Spleen (tissue), 11 donors: ENCODE measurements at regions not wholly inside any gene's neighbourhood (a gene's known extent, or its start where the extent isn't known, plus 50 kb on each side); places are given as distances from the start of the nearest gene placed in this dataset.
"Not testable (repeated sequence)": the region's sequence is repeated elsewhere in the genome, so short reads cannot be mapped to it uniquely, and the experiment has no call there.

ENCODE experiments used
- DNase-seq: peaks from one replicate; pipeline ENCODE4 v3.0.0-alpha.2; 2020
- H3K27ac ChIP-seq, 8 donors: fragments of 200-600 bp; sonication (generic) in 7 of 8; 1 replicate in 4 of 8; 2 replicates in 4 of 8; pipeline versions ENCODE4 v1.5.0 to v1.8.0; 2016 to 2021; ENCODE audit warnings: inconsistent platforms in 4 of 8, mild to moderate bottlenecking in 4 of 8, moderate library complexity in 1 of 8
- H3K27me3 ChIP-seq, 7 donors: fragments of 200-600 bp; sonication (generic) in 6 of 7; replicated peaks in 1 of 7; 1 replicate in 4 of 7; 2 replicates in 3 of 7; pipeline versions ENCODE4 v1.5.0 to v1.8.0; 2016 to 2021; ENCODE audit warnings: inconsistent platforms in 3 of 7, mild to moderate bottlenecking in 1 of 7
- H3K36me3 ChIP-seq, 6 donors: fragments of 200-600 bp; sonication (generic) in 5 of 6; 1 replicate in 4 of 6; 2 replicates in 2 of 6; pipeline versions ENCODE4 v1.5.0 to v1.8.0; 2016 to 2021; ENCODE audit warnings: inconsistent platforms in 2 of 6
- H3K4me1 ChIP-seq, 6 donors: fragments of 200-600 bp; sonication (generic) in 5 of 6; 1 replicate in 3 of 6; 2 replicates in 3 of 6; pipeline versions ENCODE4 v1.5.0 to v1.8.0; 2016 to 2021; ENCODE audit warnings: inconsistent platforms in 3 of 6
- H3K4me3 ChIP-seq, 8 donors: fragments of 200-600 bp; sonication (generic) in 7 of 8; 1 replicate in 4 of 8; 2 replicates in 4 of 8; pipeline versions ENCODE4 v1.5.0 to v1.8.0; 2016 to 2021; ENCODE audit warnings: inconsistent platforms in 4 of 8, mild to moderate bottlenecking in 4 of 8, moderate library complexity in 2 of 8
- H3K9me3 ChIP-seq, 8 donors: fragments of 200-600 bp; sonication (generic) in 7 of 8; 1 replicate in 4 of 8; 2 replicates in 4 of 8; pipeline versions ENCODE4 v1.5.0 to v1.8.0; 2016 to 2021; ENCODE audit warnings: inconsistent platforms in 4 of 8
- POLR2A ChIP-seq, 3 donors: fragments of 450-650 bp; IDR thresholded peaks; one replicate each; pipeline ENCODE4 v1.5.1; 2017; ENCODE audit warnings: antibody characterized with exemption in 3 of 3, mild to moderate bottlenecking in 1 of 3
- POLR2AphosphoS5 ChIP-seq, 3 donors: sonication (generic); formaldehyde crosslinking; IDR thresholded peaks; one replicate each; pipeline ENCODE4 v1.5.1; 2017; ENCODE audit warnings: antibody characterized with exemption in 3 of 3
- WGBS, 5 donors: extraction: QIAGEN DNeasy Blood & Tissue Kit in 3 of 5; methylation state at CpG; one replicate each; pipeline versions ENCODE4 v1.1.5 to v1.1.7; 2013 to 2018; 5-methylcytosine and 5-hydroxymethylcytosine counted together
- intact Hi-C: fragments of 100-400 bp; cut with DNase I; formaldehyde crosslinking; loops from one replicate; pipeline ENCODE4 v1.15.0; 2023; ENCODE audit warnings: low total_unique reads
- TF ChIP-seq, protein P1 (sequence below), 11 experiments: fragments of 200-600 bp in 7 of 11; fragments of 450-650 bp in 4 of 11; sonication (generic) in 4 of 11; IDR thresholded peaks in 8 of 11; conservative IDR thresholded peaks in 3 of 11; 1 replicate in 7 of 11; 2 replicates in 4 of 11; pipeline versions ENCODE4 v1.4.0 to v1.8.0; 2016 to 2021; ENCODE audit warnings: antibody characterized with exemption in 11 of 11, inconsistent platforms in 4 of 11, mild to moderate bottlenecking in 1 of 11
- donor health status: healthy with polysubstance abuse.
- donor health status: DM: no; HTN: no; CAD: no; lungs with moderate emphysema.
- donor health status: DM: no; HTN: no; CAD: no.
- donor health status: Bipolar disorder and iron deficiency.
- donor health status: healthy.
- donor health status: DM: no; HTN: no; CAD: no.
- donor health status: DM: yes; HTN: yes; CAD: no.

DNA sequence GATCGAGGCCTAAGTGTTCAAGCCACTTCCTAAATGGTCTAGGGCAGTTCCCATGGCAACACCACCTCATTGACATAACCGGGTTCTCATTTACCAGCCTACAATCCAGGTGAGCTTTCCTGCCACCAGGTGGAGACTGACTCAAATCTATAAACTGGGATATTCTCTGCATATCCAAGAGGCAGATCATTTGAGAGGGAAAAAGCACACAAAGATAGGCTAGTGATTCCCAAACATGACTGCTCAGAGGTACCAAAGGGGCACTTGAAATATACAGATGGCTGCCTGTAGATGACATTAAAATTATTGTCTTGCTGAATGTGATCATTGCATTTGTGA, 141.3 kb upstream of the PROK2 start:
- H3K27me3 ChIP-seq: peaks cover 0 to 27% (median 0%) of the 10 kb centered on the region in 7 donors
- 26 to 54% (median 39%) methylated on average over 2 of the region's 2 CpGs for WGBS, 5 donors
- no peaks in the 10 kb centered on the region for H3K4me1 ChIP-seq
- no peak overlapping the region for H3K27ac ChIP-seq
- no peaks in the 10 kb centered on the region for H3K9me3 ChIP-seq
- no peak for TF ChIP-seq POLR2A (IDR thresholded peaks at IDR 0.05)
- TF ChIP-seq, protein P1, sequence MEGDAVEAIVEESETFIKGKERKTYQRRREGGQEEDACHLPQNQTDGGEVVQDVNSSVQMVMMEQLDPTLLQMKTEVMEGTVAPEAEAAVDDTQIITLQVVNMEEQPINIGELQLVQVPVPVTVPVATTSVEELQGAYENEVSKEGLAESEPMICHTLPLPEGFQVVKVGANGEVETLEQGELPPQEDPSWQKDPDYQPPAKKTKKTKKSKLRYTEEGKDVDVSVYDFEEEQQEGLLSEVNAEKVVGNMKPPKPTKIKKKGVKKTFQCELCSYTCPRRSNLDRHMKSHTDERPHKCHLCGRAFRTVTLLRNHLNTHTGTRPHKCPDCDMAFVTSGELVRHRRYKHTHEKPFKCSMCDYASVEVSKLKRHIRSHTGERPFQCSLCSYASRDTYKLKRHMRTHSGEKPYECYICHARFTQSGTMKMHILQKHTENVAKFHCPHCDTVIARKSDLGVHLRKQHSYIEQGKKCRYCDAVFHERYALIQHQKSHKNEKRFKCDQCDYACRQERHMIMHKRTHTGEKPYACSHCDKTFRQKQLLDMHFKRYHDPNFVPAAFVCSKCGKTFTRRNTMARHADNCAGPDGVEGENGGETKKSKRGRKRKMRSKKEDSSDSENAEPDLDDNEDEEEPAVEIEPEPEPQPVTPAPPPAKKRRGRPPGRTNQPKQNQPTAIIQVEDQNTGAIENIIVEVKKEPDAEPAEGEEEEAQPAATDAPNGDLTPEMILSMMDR (IDR thresholded peaks at IDR 0.05 in 8 of 11, conservative IDR thresholded peaks at IDR 0.05 in 3 of 11): peak in 4 of 11 experiments; percentile 7 to 42 (median 22)
- no peak overlapping the region for H3K4me3 ChIP-seq
- no peaks in the 10 kb centered on the region for H3K36me3 ChIP-seq
- DNase-seq: no peak
- intact Hi-C loops: no loop called here

DNA sequence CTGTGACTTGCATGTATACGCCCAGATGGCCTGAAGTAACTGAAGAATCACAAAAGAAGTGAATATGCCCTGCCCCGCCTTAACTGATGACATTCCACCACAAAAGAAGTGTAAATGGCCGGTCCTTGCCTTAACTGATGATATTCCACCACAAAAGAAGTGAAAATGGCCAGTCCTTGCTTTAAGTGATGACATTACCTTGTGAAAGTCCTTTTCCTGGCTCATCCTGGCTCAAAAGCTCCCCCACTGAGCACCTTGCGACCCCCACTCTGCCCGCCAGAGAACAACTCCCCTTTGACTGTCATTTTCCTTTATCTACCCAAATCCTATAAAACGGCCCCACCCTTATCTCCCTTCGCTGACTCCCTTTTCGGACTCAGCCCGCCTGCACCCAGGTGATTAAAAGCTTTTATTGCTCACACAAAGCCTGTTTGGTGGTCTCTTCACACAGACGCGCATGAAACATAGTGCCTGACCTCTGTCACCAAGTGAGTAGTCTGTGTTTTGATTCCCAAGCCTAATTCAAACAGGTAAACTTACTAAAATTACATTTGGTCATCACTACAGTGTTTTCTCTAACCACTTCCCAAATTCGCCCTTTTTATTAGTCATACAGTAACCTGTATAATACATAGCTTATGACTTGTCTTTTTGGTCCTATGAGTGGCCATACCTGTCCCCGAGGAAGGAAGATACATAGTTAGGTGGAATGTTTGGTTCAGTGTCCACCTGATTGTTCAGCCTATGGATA, 140.7 kb upstream of the PROK2 start:
- H3K27ac ChIP-seq, H3K36me3 ChIP-seq, DNase-seq, intact Hi-C loops, H3K4me1 ChIP-seq, H3K4me3 ChIP-seq, H3K9me3 ChIP-seq: not testable (repeated sequence)
- peaks cover 0 to 30% (median 0%) of the 10 kb centered on the region in 7 donors for H3K27me3 ChIP-seq
- 80 to 89% (median 86%) methylated on average over 12 to 13 of the region's 13 CpGs for WGBS, 5 donors

DNA sequence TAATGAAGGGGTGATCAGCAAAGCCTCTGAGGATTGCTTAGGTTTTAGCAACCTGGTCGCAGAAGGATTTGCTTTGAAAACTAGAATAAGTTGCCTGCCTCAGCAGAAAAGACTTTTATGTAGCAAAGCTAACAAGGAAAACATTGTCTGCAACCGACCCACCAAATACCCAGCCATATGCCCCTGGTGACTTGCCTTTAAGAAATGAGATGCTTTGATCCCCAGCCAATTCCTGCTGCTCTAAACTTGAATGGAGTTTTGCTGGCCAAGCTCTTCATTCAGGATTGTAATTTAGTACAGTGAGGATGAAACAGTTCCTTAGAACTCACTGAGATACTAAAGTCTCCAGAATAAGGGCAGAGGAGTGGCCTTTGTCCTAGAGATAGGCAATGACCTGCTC, 139.8 kb upstream of the PROK2 start:
- WGBS, 5 donors: 81 to 97% (median 94%) methylated on average over 2 of the region's 2 CpGs
- intact Hi-C loops: no loop called here
- Histone ChIP-seq H3K27ac (no peak overlapping the region), H3K36me3 (no peaks in the 10 kb centered on the region), H3K4me1 (no peaks in the 10 kb centered on the region), H3K9me3 (no peaks in the 10 kb centered on the region), H3K27me3 (peaks cover 0 to 40% (median 0%) of the 10 kb centered on the region in 7 donors), H3K4me3 (no peak overlapping the region)
- TF ChIP-seq POLR2A (IDR thresholded peaks at IDR 0.05): no peak
- TF ChIP-seq, protein P1 (IDR thresholded peaks at IDR 0.05 in 8 of 11, conservative IDR thresholded peaks at IDR 0.05 in 3 of 11): no peak
- no peak for DNase-seq

DNA sequence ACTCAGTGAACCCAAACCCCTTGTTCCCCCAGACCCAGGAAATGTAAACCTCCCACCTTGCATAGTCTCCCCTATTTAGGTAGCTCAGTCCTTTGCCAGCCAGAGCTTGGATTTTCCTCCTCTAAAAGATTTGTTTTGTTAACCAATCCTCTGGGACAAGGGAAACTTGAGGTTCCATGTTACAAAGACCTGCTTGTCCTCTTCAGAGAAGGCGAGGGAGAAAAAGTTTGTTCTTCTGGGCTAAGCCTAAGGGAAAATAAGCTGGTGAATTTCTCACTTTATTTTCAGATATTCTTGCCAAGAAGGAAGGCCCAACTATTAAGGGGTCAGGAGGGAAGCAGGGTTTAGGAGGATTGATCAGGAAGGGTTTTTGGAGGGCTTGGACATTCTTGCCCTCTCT, 136.1 kb upstream of the PROK2 start:
- H3K9me3 ChIP-seq: no peaks in the 10 kb centered on the region
- no peak for TF ChIP-seq POLR2A (IDR thresholded peaks at IDR 0.05)
- TF ChIP-seq, protein P1 (IDR thresholded peaks at IDR 0.05 in 8 of 11, conservative IDR thresholded peaks at IDR 0.05 in 3 of 11): no peak
- TF ChIP-seq POLR2AphosphoS5 (IDR thresholded peaks at IDR 0.05): no peak
- no peak for DNase-seq
- no peak overlapping the region for H3K27ac ChIP-seq
- WGBS, 5 donors: 75 to 95% (median 88%) methylated on average over 1 of the region's 1 CpG
- H3K27me3 ChIP-seq: peaks cover 0 to 56% (median 0%) of the 10 kb centered on the region in 7 donors
- H3K4me1 ChIP-seq: peaks cover 0 to 6% (median 0%) of the 10 kb centered on the region in 6 donors
- intact Hi-C loops: no loop called here
- no peaks in the 10 kb centered on the region for H3K36me3 ChIP-seq
- H3K4me3 ChIP-seq: no peak overlapping the region
